ENCODE measurements at regions not wholly inside any gene's neighbourhood (a gene's known extent, or its start where the extent isn't known, plus 50 kb on each side); places are given as distances from the start of the nearest gene placed in this dataset.

GRCh38 chr1:55622074-55622473 is 406.9 kb upstream of the USP24 start:
- H3K9me3 ChIP-seq (ENCODE audit: control insufficient read depth, low read length): peaks cover 15% of the 10 kb centered on the region
- H3K36me3 ChIP-seq (ENCODE audit: control insufficient read depth, insufficient read depth, low read length, severe bottlenecking): no peaks in the 10 kb centered on the region
- DNase-seq (ENCODE audit: low read depth): no peak
- no peak overlapping the region for H3K9ac ChIP-seq (ENCODE audit: low read length)
- H3K27me3 ChIP-seq (replicated peaks; ENCODE audit: control insufficient read depth, insufficient read depth, low read length): no peaks in the 10 kb centered on the region
- no peak overlapping the region for H3K4me3 ChIP-seq (ENCODE audit: low read length)
- peaks cover 14% of the 10 kb centered on the region for H3K4me1 ChIP-seq (ENCODE audit: control insufficient read depth, insufficient read depth, low read length)

DNA sequence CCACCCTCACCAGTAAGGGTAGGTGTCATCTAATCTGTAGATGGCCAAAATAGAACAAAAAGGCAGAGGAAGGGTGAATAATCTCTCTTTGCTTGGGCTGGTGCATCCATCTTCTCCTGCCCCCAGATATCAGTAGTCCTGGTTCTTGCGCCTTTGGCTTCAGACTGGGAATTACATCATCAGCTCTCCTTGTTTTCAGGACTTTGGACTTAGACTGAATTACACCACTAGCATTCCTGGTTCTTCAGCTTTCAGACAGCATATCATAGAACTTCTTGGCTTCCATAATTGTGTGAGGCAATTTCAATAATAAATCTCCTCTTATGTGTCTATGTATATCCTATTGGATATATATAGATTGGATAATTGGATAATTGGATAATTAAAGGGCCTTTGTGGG is 403.0 kb upstream of the USP24 start:
- H3K36me3 ChIP-seq (ENCODE audit: control insufficient read depth, insufficient read depth, low read length, severe bottlenecking): no peaks in the 10 kb centered on the region
- H3K27me3 ChIP-seq (replicated peaks; ENCODE audit: control insufficient read depth, insufficient read depth, low read length): no peaks in the 10 kb centered on the region
- H3K9ac ChIP-seq (ENCODE audit: low read length): no peak overlapping the region
- peaks cover 14% of the 10 kb centered on the region for H3K9me3 ChIP-seq (ENCODE audit: control insufficient read depth, low read length)
- peaks cover 2% of the 10 kb centered on the region for H3K4me1 ChIP-seq (ENCODE audit: control insufficient read depth, insufficient read depth, low read length)
- no peak overlapping the region for H3K4me3 ChIP-seq (ENCODE audit: low read length)
- no peak for DNase-seq (ENCODE audit: low read depth)

DNA sequence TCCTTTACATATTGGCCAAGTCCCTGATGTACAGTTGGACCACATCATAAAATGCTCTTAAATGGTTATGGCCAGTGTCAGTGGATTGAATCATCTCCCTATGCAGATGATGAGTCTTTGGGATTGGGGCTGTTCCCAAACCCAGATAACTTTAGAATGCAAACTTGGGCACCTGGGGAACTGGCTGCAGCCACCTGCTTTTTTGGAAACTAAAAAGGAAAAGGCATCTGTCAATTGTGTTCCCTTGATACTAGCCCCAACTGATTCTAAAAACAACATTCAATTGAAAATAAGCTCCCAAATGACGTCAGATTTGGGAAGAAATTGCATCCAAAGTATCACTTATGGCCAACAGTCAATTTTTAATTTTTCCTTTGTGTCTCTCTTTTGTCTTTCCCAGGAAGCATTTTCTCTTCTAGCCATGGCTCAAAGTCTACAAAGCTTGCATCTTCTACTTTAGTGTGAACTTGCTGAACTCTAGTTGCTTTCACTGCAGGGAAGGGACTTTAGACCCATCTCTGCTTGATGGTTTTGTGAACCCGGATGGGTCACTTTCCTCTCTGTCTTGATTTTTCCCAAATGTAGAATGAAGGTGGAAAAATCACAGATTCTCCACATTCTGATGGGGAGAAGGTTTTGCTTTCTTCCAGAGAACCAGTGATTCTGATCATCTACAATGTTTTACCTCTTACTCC is 402.3 kb upstream of the USP24 start:
- peaks cover 6% of the 10 kb centered on the region for H3K9me3 ChIP-seq (ENCODE audit: control insufficient read depth, low read length)

DNA sequence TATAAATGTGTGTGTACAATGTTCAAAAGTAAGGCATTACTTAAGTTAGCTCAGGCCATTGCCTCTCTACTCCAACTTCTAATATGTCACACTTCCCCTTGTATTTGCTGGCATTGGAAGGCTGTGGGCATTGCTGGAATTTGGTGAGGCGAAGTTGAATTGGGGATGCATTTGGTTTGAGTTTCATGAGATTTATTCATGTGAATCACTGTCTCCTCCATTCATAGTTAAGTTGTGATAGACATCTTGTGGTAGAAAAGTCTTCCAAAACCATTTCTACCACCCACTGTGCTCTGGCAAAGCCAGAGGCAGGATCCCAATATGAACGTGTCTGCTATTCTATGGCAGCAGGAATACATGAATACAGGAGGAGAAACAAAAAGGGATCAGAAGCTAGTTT is 397.8 kb upstream of the USP24 start:
- H3K27me3 ChIP-seq (replicated peaks; ENCODE audit: control insufficient read depth, insufficient read depth, low read length): no peaks in the 10 kb centered on the region
- no peaks in the 10 kb centered on the region for H3K36me3 ChIP-seq (ENCODE audit: control insufficient read depth, insufficient read depth, low read length, severe bottlenecking)
- H3K9me3 ChIP-seq (ENCODE audit: control insufficient read depth, low read length): peaks cover 4% of the 10 kb centered on the region
- DNase-seq (ENCODE audit: low read depth): no peak
- no peak overlapping the region for H3K9ac ChIP-seq (ENCODE audit: low read length)
- H3K4me1 ChIP-seq (ENCODE audit: control insufficient read depth, insufficient read depth, low read length): peaks cover 20% of the 10 kb centered on the region
- H3K4me3 ChIP-seq (ENCODE audit: low read length): no peak overlapping the region

More for the DNA sequence above, 402.3 kb upstream of the USP24 start:
- Histone ChIP-seq H3K36me3 (ENCODE audit: control insufficient read depth, insufficient read depth, low read length, severe bottlenecking) (no peaks in the 10 kb centered on the region), H3K4me1 (ENCODE audit: control insufficient read depth, insufficient read depth, low read length) (peaks cover 6% of the 10 kb centered on the region), H3K9ac (ENCODE audit: low read length) (no peak overlapping the region), H3K27me3 (replicated peaks; ENCODE audit: control insufficient read depth, insufficient read depth, low read length) (no peaks in the 10 kb centered on the region), H3K4me3 (ENCODE audit: low read length) (no peak overlapping the region)
- DNase-seq (ENCODE audit: low read depth): no peak

DNA sequence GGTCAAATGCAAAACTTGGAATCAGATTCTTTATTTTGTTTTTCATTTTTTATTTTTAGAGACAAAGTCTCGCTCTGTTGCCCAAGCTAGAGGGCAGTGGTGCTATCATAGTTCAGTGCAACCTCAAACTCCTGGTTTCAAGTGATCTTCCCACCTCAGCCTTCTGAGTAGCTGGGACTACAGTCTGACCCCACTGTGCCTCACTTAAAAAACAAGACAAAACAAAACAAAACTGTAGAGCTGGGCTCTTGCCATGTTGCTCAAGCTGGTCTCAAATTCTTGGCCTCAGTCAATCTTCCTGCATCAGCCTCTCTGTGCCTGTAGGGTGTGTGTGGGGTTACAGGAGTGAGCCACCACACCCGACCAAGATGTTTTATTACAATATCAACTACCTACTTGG is 396.0 kb upstream of the USP24 start:
- Histone ChIP-seq H3K9ac (ENCODE audit: low read length) (peak overlapping the region; percentile 50), H3K4me1 (ENCODE audit: control insufficient read depth, insufficient read depth, low read length) (peaks cover 20% of the 10 kb centered on the region), H3K4me3 (ENCODE audit: low read length) (no peak overlapping the region), H3K9me3 (ENCODE audit: control insufficient read depth, low read length) (peaks cover 4% of the 10 kb centered on the region), H3K27me3 (replicated peaks; ENCODE audit: control insufficient read depth, insufficient read depth, low read length) (no peaks in the 10 kb centered on the region), H3K36me3 (ENCODE audit: control insufficient read depth, insufficient read depth, low read length, severe bottlenecking) (no peaks in the 10 kb centered on the region)
- DNase-seq (ENCODE audit: low read depth): peak; percentile 82

DNA sequence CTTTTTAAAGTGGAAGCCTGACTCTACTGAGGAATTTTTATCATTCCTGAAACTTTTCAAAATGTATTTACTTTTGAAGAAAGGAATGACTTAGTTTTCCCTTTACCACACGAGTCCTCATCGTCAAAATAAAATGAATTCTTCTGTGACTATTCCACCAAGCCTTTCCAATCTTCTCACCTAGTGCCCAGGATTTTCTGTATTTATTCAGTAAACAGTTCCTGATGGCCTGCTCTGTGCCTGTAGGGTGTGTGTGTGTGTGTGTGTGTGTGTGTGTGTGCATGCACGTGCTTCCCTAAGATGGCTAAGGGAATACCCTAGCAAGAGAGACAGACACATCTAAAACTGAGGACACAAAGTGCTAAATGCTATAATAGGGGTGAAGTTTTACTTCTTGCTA is 395.0 kb upstream of the USP24 start:
- peak; percentile 50 for DNase-seq (ENCODE audit: low read depth)
- Histone ChIP-seq H3K36me3 (ENCODE audit: control insufficient read depth, insufficient read depth, low read length, severe bottlenecking) (no peaks in the 10 kb centered on the region), H3K9ac (ENCODE audit: low read length) (peak overlapping the region; percentile 50), H3K27me3 (replicated peaks; ENCODE audit: control insufficient read depth, insufficient read depth, low read length) (no peaks in the 10 kb centered on the region), H3K4me3 (ENCODE audit: low read length) (no peak overlapping the region), H3K4me1 (ENCODE audit: control insufficient read depth, insufficient read depth, low read length) (peaks cover 26% of the 10 kb centered on the region), H3K9me3 (ENCODE audit: control insufficient read depth, low read length) (peaks cover 4% of the 10 kb centered on the region)

- H3K9ac ChIP-seq (ENCODE audit: low read length): no peak overlapping the region
- DNase-seq (ENCODE audit: low read depth): no peak
- peaks cover 32% of the 10 kb centered on the region for H3K4me1 ChIP-seq (ENCODE audit: control insufficient read depth, insufficient read depth, low read length)
- H3K4me3 ChIP-seq (ENCODE audit: low read length): no peak overlapping the region
- peaks cover 4% of the 10 kb centered on the region for H3K9me3 ChIP-seq (ENCODE audit: control insufficient read depth, low read length)
- H3K36me3 ChIP-seq (ENCODE audit: control insufficient read depth, insufficient read depth, low read length, severe bottlenecking): no peaks in the 10 kb centered on the region
- H3K27me3 ChIP-seq (replicated peaks; ENCODE audit: control insufficient read depth, insufficient read depth, low read length): no peaks in the 10 kb centered on the region
Observed at GRCh38 chr1:55609630-55610029, 394.5 kb upstream of the USP24 start.

DNA sequence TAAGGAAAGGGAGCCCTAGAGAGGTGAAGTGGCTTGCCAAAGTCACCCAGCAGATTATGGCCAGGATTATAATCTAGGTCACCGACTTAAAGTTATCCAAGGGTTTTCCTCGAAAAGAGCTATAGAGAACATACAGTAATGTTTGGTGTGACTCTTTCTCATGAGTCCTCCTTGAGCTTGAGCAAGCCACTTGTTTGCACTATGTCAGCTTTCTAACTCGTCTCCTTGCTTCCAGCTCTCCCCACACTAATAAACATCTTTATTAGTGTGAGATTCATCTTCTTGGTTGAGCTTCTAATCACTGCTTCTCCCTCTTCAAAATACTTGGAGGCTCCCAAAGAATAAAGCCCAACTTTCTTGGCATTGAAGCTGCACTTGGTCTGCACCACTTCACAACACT is 390.0 kb upstream of the USP24 start:
- no peaks in the 10 kb centered on the region for H3K36me3 ChIP-seq (ENCODE audit: control insufficient read depth, insufficient read depth, low read length, severe bottlenecking)
- H3K9ac ChIP-seq (ENCODE audit: low read length): no peak overlapping the region
- H3K9me3 ChIP-seq (ENCODE audit: control insufficient read depth, low read length): peaks cover 4% of the 10 kb centered on the region
- no peak for DNase-seq (ENCODE audit: low read depth)
- no peaks in the 10 kb centered on the region for H3K27me3 ChIP-seq (replicated peaks; ENCODE audit: control insufficient read depth, insufficient read depth, low read length)
- no peak overlapping the region for H3K4me3 ChIP-seq (ENCODE audit: low read length)
- peaks cover 20% of the 10 kb centered on the region for H3K4me1 ChIP-seq (ENCODE audit: control insufficient read depth, insufficient read depth, low read length)

DNA sequence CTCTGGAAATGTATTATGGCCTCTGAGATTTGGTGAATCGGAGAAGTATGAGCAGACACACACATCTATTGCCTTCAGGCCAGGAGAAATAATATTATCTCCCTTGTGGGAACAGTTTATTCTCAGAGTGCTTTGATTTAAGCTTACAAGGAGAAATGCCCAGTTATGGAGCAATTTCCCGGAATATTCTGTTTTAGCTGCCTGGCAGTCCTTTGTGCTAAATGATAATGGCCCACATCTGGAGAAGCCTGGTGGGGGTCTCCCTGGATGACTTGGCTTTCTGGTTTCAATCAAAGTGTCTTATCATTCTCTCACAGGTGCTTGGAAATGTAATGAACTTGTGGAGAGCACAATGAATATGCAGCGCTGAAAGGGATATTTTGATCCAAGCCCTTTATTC is 389.6 kb upstream of the USP24 start:
- no peak for DNase-seq (ENCODE audit: low read depth)
- Histone ChIP-seq H3K36me3 (ENCODE audit: control insufficient read depth, insufficient read depth, low read length, severe bottlenecking) (no peaks in the 10 kb centered on the region), H3K9ac (ENCODE audit: low read length) (peak overlapping the region; percentile 60), H3K9me3 (ENCODE audit: control insufficient read depth, low read length) (peaks cover 4% of the 10 kb centered on the region), H3K27me3 (replicated peaks; ENCODE audit: control insufficient read depth, insufficient read depth, low read length) (no peaks in the 10 kb centered on the region), H3K4me3 (ENCODE audit: low read length) (peak overlapping the region; percentile 13), H3K4me1 (ENCODE audit: control insufficient read depth, insufficient read depth, low read length) (peaks cover 20% of the 10 kb centered on the region)

DNA sequence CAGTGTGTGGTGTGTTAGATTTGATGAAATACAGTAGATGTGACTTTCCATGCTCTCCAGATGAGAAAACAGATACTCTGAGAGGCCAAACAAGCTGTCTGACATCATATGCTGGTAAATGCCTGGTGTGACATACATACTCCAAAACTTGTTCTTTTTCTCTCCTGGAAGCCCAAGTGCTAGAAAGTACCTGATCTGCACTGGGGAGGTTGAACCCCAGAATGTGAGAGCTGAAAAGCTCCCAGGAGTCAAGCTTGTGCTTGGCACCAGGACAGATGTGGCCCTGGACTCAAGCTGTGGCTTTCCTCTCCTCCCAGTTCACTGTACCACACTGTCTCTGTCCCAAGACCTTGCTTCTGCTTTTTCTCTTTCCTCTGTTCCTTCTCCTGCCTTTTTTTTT is 389.0 kb upstream of the USP24 start:
- peaks cover 20% of the 10 kb centered on the region for H3K4me1 ChIP-seq (ENCODE audit: control insufficient read depth, insufficient read depth, low read length)
- no peaks in the 10 kb centered on the region for H3K36me3 ChIP-seq (ENCODE audit: control insufficient read depth, insufficient read depth, low read length, severe bottlenecking)
- H3K9me3 ChIP-seq (ENCODE audit: control insufficient read depth, low read length): peaks cover under 1% of the 10 kb centered on the region
- H3K9ac ChIP-seq (ENCODE audit: low read length): peak overlapping the region; percentile 60
- H3K27me3 ChIP-seq (replicated peaks; ENCODE audit: control insufficient read depth, insufficient read depth, low read length): no peaks in the 10 kb centered on the region
- no peak for DNase-seq (ENCODE audit: low read depth)
- H3K4me3 ChIP-seq (ENCODE audit: low read length): peak overlapping the region; percentile 13

DNA sequence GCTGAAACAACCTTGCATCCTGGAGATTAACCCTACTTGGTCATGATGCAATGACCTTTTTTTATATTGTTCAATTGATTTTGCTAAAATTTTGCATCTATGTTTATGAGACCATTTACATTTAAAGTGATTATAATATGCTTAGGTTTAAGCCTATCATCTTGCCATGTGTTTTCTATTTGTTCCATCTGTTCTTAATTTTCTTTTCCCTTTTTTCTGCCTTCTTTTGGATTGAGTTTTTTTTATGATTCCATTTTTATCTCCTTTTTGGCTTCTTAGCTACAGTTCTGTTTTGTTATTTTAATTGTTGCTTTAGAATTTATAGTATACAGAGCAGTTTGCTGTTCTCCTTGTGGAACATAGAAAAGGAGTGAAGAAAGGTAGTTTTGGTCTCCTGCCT is 385.1 kb upstream of the USP24 start:
- H3K9ac ChIP-seq (ENCODE audit: low read length): no peak overlapping the region
- no peaks in the 10 kb centered on the region for H3K27me3 ChIP-seq (replicated peaks; ENCODE audit: control insufficient read depth, insufficient read depth, low read length)
- DNase-seq (ENCODE audit: low read depth): peak; percentile 62

DNA sequence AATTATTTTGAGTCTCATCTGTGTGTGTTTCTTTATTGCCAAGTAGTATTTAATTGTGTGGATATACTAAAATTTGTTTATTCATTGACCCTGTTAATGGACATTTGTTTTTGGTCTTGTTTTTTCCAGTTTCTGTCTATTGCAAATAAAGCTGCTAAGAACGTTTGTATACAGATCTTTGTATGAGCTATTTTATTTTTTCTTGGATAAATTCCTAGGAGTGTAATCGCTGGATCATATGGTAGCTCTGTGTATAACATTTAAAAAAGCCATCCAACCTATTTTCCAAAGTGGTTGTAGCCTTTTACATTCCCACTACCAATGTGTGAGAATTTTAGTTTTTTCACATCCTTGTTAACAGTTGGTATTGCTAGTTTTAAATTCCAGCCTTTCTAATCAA is 382.7 kb upstream of the USP24 start:
- H3K9ac ChIP-seq (ENCODE audit: low read length): no peak overlapping the region
- no peaks in the 10 kb centered on the region for H3K27me3 ChIP-seq (replicated peaks; ENCODE audit: control insufficient read depth, insufficient read depth, low read length)
- no peak overlapping the region for H3K4me3 ChIP-seq (ENCODE audit: low read length)
- peaks cover 7% of the 10 kb centered on the region for H3K9me3 ChIP-seq (ENCODE audit: control insufficient read depth, low read length)
- no peak for DNase-seq (ENCODE audit: low read depth)
- no peaks in the 10 kb centered on the region for H3K4me1 ChIP-seq (ENCODE audit: control insufficient read depth, insufficient read depth, low read length)
- no peaks in the 10 kb centered on the region for H3K36me3 ChIP-seq (ENCODE audit: control insufficient read depth, insufficient read depth, low read length, severe bottlenecking)

More for the DNA sequence above, 385.1 kb upstream of the USP24 start:
- H3K4me1 ChIP-seq (ENCODE audit: control insufficient read depth, insufficient read depth, low read length): peaks cover 15% of the 10 kb centered on the region
- H3K36me3 ChIP-seq (ENCODE audit: control insufficient read depth, insufficient read depth, low read length, severe bottlenecking): no peaks in the 10 kb centered on the region
- no peak overlapping the region for H3K4me3 ChIP-seq (ENCODE audit: low read length)
- H3K9me3 ChIP-seq (ENCODE audit: control insufficient read depth, low read length): peaks cover 7% of the 10 kb centered on the region
